OCI-LY3 (cell line): ENCODE measurements at regions not wholly inside any gene's neighbourhood (a gene's known extent, or its start where the extent isn't known, plus 50 kb on each side); places are given as distances from the start of the nearest gene placed in this dataset.

Experiments
- EZH2phosphoT487 ChIP-seq: fragments of 200-600 bp; shearing (Covaris generic); IDR thresholded peaks from 2 replicates; pipeline ENCODE4 v1.6.1; 2018; ENCODE audit warnings: antibody characterized with exemption, mixed run types, low read depth
- TF ChIP-seq, protein P1 (sequence below): fragments of 200-600, 300-600 bp; sonication (generic); IDR thresholded peaks from 2 replicates; pipeline ENCODE4 v1.5.1; 2014; ENCODE audit warnings: antibody characterized with exemption, low read length, low read depth

DNA sequence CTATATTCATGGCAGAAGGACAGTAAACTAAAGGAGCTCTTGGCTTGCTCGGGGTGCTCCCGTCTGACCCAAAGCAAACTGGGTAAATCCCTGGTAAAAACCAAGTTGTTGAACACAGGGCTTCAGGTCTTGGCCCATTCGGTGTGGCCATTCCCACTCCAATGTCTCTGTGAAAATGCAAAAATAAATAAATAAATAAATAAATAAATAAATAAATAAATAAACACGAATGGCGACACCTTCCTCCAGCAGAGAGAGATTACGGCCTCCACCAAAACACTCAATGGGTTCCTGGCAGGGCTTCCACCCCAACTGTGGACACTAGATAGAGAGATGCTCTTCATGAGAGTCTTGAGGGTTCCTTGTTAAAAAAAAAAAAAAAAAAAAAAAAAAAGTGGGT, 325.3 kb downstream of the SOX9 start:
- TF ChIP-seq, protein P1, sequence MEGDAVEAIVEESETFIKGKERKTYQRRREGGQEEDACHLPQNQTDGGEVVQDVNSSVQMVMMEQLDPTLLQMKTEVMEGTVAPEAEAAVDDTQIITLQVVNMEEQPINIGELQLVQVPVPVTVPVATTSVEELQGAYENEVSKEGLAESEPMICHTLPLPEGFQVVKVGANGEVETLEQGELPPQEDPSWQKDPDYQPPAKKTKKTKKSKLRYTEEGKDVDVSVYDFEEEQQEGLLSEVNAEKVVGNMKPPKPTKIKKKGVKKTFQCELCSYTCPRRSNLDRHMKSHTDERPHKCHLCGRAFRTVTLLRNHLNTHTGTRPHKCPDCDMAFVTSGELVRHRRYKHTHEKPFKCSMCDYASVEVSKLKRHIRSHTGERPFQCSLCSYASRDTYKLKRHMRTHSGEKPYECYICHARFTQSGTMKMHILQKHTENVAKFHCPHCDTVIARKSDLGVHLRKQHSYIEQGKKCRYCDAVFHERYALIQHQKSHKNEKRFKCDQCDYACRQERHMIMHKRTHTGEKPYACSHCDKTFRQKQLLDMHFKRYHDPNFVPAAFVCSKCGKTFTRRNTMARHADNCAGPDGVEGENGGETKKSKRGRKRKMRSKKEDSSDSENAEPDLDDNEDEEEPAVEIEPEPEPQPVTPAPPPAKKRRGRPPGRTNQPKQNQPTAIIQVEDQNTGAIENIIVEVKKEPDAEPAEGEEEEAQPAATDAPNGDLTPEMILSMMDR: no peak
- no peak for TF ChIP-seq EZH2phosphoT487
